Stimulated activated CD4-positive, alpha-beta T cell treated with anti-CD3 and anti-CD28 coated beads, Interleukin-1b, Interleukin-23, amount 100 ng/mL, for 4 hours (primary cell): ENCODE measurements at regions not wholly inside any gene's neighbourhood (a gene's known extent, or its start where the extent isn't known, plus 50 kb on each side); places are given as distances from the start of the nearest gene placed in this dataset.

ENCODE experiments used
- DNase-seq, 2 donors: peaks; one replicate each; pipeline ENCODE4 v3.0.0-alpha.2; 2020; ENCODE audit warnings: low read depth in 2 of 2

GRCh38 chr12:124517260-124518050, 50.0 kb downstream of the NCOR2 start:
- DNase-seq, result no peak

- DNase-seq, result no peak
Measured at GRCh38 chr12:124516850-124517249, 50.6 kb downstream of the NCOR2 start.

GRCh38 chr12:124515981-124516380, 51.4 kb downstream of the NCOR2 start:
- DNase-seq, result no peak

- DNase-seq, result no peak
Measured at GRCh38 chr12:124514996-124515932, 52.1 kb downstream of the NCOR2 start.

- no peak for DNase-seq
Measured at GRCh38 chr12:124514145-124514995, 53.0 kb downstream of the NCOR2 start.

- DNase-seq, result no peak
Measured at GRCh38 chr12:124513297-124513867, 54.0 kb downstream of the NCOR2 start.

- no peak for DNase-seq
Measured at GRCh38 chr12:124512667-124513296, 54.6 kb downstream of the NCOR2 start.

GRCh38 chr12:124511259-124511985, 56.0 kb downstream of the NCOR2 start:
- no peak for DNase-seq

- DNase-seq, result no peak
Measured at GRCh38 chr12:124510301-124510970, 57.0 kb downstream of the NCOR2 start.

- no peak for DNase-seq
Measured at GRCh38 chr12:124509676-124510300, 57.6 kb downstream of the NCOR2 start.

GRCh38 chr12:124509300-124509675, 58.1 kb downstream of the NCOR2 start:
- no peak for DNase-seq

GRCh38 chr12:124508381-124509079, 58.9 kb downstream of the NCOR2 start:
- DNase-seq, result no peak

GRCh38 chr12:124507188-124508109, 60.0 kb downstream of the NCOR2 start:
- no peak for DNase-seq

- no peak for DNase-seq
Measured at GRCh38 chr12:124506832-124507153, 60.6 kb downstream of the NCOR2 start.

GRCh38 chr12:124506145-124506831, 61.1 kb downstream of the NCOR2 start:
- DNase-seq, result no peak

GRCh38 chr12:124505001-124505818, 62.2 kb downstream of the NCOR2 start:
- no peak for DNase-seq
